Astrocyte (in vitro differentiated cells and primary cell): ENCODE measurements at regions not wholly inside any gene's neighbourhood (a gene's known extent, or its start where the extent isn't known, plus 50 kb on each side); places are given as distances from the start of the nearest gene placed in this dataset.

Experiments used
- DNase-seq: peaks from one replicate; pipeline ENCODE4 v3.0.0-alpha.2; 2010; ENCODE audit warnings: low read depth
- FAIRE-seq: peaks from 2 replicates; lab custom pipeline; 2011; peaks lifted over from hg19 to GRCh38; lab: Jason Lieb, UNC
- H2AFZ ChIP-seq: 2 replicates; pipeline ENCODE4 v1.6.0; 2012; ENCODE audit warnings: low read depth, low read length, inconsistent platforms
- H3K27ac ChIP-seq: 2 replicates; pipeline ENCODE4 v1.5.1; 2011; ENCODE audit warnings: low read depth, low read length, inconsistent platforms
- H3K27me3 ChIP-seq: 2 replicates; pipeline ENCODE4 v1.6.0; 2011; ENCODE audit warnings: low read length, inconsistent platforms; ENCODE audit not compliant: insufficient read depth
- H3K36me3 ChIP-seq: 2 replicates; pipeline ENCODE4 v1.5.1; 2011; ENCODE audit warnings: low read length, inconsistent platforms; ENCODE audit not compliant: insufficient read depth
- H3K4me1 ChIP-seq: 2 replicates; pipeline ENCODE4 v1.5.1; 2011; ENCODE audit warnings: low read length, inconsistent platforms; ENCODE audit not compliant: insufficient read depth
- H3K4me2 ChIP-seq: 2 replicates; pipeline ENCODE4 v1.6.0; 2012; ENCODE audit warnings: low read length, inconsistent platforms
- H3K4me3 ChIP-seq: 2 replicates; pipeline ENCODE4 v1.5.1; 2011; ENCODE audit warnings: low read depth, mild to moderate bottlenecking, low read length, inconsistent platforms; ENCODE audit not compliant: insufficient read depth
- H3K79me2 ChIP-seq: 2 replicates; pipeline ENCODE4 v1.6.0; 2012; ENCODE audit warnings: mild to moderate bottlenecking, low read length, inconsistent platforms; ENCODE audit not compliant: insufficient read depth
- H3K9ac ChIP-seq: 2 replicates; pipeline ENCODE4 v1.6.0; 2012; ENCODE audit warnings: mild to moderate bottlenecking, low read length, inconsistent platforms
- H3K9me3 ChIP-seq: 2 replicates; pipeline ENCODE4 v1.5.1; 2012; ENCODE audit warnings: low read depth, mild to moderate bottlenecking, low read length, inconsistent platforms; ENCODE audit not compliant: insufficient read depth
- H4K20me1 ChIP-seq: 2 replicates; pipeline ENCODE4 v1.6.0; 2012; ENCODE audit warnings: low read length, inconsistent platforms; ENCODE audit not compliant: insufficient read depth
- H3K27ac Mint-ChIP-seq: one replicate; pipeline ENCODE4 v1.8.0; 2021; ENCODE audit warnings: mild to moderate bottlenecking, mixed read lengths; ENCODE audit not compliant: unreplicated experiment
- H3K27me3 Mint-ChIP-seq: one replicate; pipeline ENCODE4 v1.8.0; 2021; ENCODE audit warnings: low read depth, mixed read lengths; ENCODE audit not compliant: unreplicated experiment
- H3K36me3 Mint-ChIP-seq: one replicate; pipeline ENCODE4 v1.8.0; 2021; ENCODE audit warnings: low read depth, mixed read lengths; ENCODE audit not compliant: unreplicated experiment
- H3K4me1 Mint-ChIP-seq: one replicate; pipeline ENCODE4 v1.8.0; 2021; ENCODE audit warnings: low read depth, mixed read lengths; ENCODE audit not compliant: unreplicated experiment
- H3K4me3 Mint-ChIP-seq: one replicate; pipeline ENCODE4 v1.8.0; 2021; ENCODE audit warnings: mild to moderate bottlenecking, moderate library complexity, mixed read lengths; ENCODE audit not compliant: unreplicated experiment
- H3K9me3 Mint-ChIP-seq: one replicate; pipeline ENCODE4 v1.8.0; 2021; ENCODE audit warnings: mild to moderate bottlenecking, mixed read lengths; ENCODE audit not compliant: unreplicated experiment
- CTCF ChIP-seq: IDR thresholded peaks from 2 replicates; pipeline ENCODE4 v1.5.1; 2011; ENCODE audit warnings: low read depth, mild to moderate bottlenecking, inconsistent platforms, low read length, moderate library complexity; ENCODE audit not compliant: insufficient read depth
- EZH2 ChIP-seq: IDR thresholded peaks from 2 replicates; pipeline ENCODE4 v1.6.1; 2012; ENCODE audit warnings: mild to moderate bottlenecking, low read length, inconsistent platforms; ENCODE audit not compliant: insufficient read depth

DNA sequence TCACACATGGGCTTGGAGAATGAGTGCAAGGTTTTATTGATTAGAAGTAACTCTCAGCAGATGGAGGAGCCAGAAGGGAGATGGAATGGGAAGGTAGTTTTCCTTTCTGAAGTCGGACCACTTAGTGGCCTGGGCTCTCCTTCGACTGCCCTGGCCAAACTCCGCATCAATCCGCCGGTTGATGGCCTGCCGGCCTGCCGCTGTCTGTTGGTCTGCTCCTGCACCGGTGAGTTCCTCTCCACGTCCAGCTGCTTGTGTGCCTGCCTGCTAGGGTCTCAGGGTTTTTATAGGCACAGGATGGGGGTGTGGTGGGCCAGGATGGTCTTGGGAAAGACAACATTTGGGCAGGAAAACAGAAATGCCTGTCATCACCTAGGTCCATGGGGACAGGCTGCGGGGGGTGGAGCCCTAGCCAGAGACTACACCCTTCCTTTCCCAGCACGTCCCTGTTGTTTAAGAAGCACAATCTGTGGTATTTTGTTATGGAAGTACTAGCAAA lies 837.0 kb downstream of the PDCD6IP start:
- Histone ChIP-seq H3K79me2 (no peaks in the 10 kb centered on the region), H4K20me1 (no peaks in the 10 kb centered on the region), H3K36me3 (no peaks in the 10 kb centered on the region), H3K9me3 (no peaks in the 10 kb centered on the region), H2AFZ (no peak overlapping the region), H3K27me3 (no peaks in the 10 kb centered on the region), H3K4me3 (no peak overlapping the region), H3K9ac (no peak overlapping the region), H3K27ac (no peak overlapping the region), H3K4me1 (no peaks in the 10 kb centered on the region), H3K4me2 (no peak overlapping the region)
- Mint-ChIP-seq H3K27ac (no peak overlapping the region), H3K4me3 (no peak overlapping the region), H3K9me3 (no peaks in the 10 kb centered on the region), H3K36me3 (no peaks in the 10 kb centered on the region), H3K4me1 (no peaks in the 10 kb centered on the region), H3K27me3 (no peaks in the 10 kb centered on the region)
- no peak for DNase-seq
- FAIRE-seq, result no peak
- TF ChIP-seq EZH2 (no peak), CTCF (no peak)

DNA sequence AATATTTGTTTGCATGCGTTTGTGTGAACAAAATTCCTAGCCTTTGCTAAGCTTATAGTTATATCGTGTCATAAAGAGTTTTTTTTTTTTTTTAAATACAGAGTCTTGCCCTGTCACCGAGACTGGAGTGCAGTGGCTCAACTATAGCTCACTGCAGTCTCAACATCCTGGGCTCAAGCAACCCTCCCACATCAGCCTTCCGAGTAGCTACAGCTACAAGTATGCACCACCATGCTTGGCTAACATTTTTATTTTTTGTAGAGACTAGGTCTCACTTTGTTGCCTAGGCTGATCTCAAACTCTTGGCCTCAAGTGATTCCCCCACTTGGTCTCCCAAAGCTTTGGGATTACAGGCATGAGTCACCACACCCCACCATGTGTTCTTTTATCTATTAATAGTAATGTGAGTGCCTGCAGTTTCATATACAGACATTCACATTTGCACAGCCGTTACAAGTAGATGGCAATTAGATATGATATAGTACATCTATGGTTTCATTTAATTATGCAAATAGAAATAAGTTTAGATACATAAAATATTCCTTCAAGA lies 848.6 kb downstream of the PDCD6IP start:
- Histone ChIP-seq H4K20me1 (no peaks in the 10 kb centered on the region), H3K9ac (no peak overlapping the region), H2AFZ (no peak overlapping the region), H3K27me3 (no peaks in the 10 kb centered on the region), H3K79me2 (no peaks in the 10 kb centered on the region), H3K9me3 (no peaks in the 10 kb centered on the region), H3K4me3 (no peak overlapping the region), H3K27ac (no peak overlapping the region), H3K4me1 (no peaks in the 10 kb centered on the region), H3K4me2 (no peak overlapping the region), H3K36me3 (no peaks in the 10 kb centered on the region)
- Mint-ChIP-seq H3K27ac (no peak overlapping the region), H3K36me3 (no peaks in the 10 kb centered on the region), H3K4me1 (no peaks in the 10 kb centered on the region), H3K27me3 (no peaks in the 10 kb centered on the region), H3K4me3 (no peak overlapping the region), H3K9me3 (no peaks in the 10 kb centered on the region)
- FAIRE-seq, result no peak
- no peak for TF ChIP-seq CTCF
- no peak for DNase-seq

DNA sequence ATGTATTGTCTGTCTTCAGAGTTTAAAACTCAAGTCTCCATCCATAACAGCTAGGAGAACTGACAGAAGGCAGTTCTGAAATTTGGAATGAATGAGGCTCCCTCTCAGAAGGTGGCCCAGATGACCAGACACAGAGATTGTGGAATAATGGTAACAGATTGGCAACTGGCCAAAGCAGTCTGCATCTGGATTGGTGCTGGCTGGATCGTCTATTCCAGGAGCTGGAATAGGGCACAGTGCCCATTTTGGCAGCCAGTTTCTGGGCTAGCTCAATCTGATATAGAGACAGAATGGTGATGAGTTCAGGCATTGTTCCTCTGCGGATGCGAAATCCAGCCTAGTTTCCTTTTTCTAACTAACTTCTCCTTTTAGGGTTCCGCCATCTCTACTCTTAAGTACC lies 851.7 kb downstream of the PDCD6IP start:
- Mint-ChIP-seq H3K36me3 (no peaks in the 10 kb centered on the region), H3K4me1 (no peaks in the 10 kb centered on the region), H3K27me3 (no peaks in the 10 kb centered on the region), H3K27ac (no peak overlapping the region), H3K9me3 (no peaks in the 10 kb centered on the region), H3K4me3 (no peak overlapping the region)
- TF ChIP-seq CTCF (no peak), EZH2 (no peak)
- Histone ChIP-seq H3K9ac (no peak overlapping the region), H2AFZ (no peak overlapping the region), H3K79me2 (no peaks in the 10 kb centered on the region), H3K9me3 (no peaks in the 10 kb centered on the region), H3K4me1 (no peaks in the 10 kb centered on the region), H3K27ac (no peak overlapping the region), H3K36me3 (no peaks in the 10 kb centered on the region), H4K20me1 (no peaks in the 10 kb centered on the region), H3K4me2 (no peak overlapping the region), H3K4me3 (no peak overlapping the region), H3K27me3 (no peaks in the 10 kb centered on the region)
- no peak for FAIRE-seq
- DNase-seq, result no peak
